ENCODE measurements at regions not wholly inside any gene's neighbourhood (a gene's known extent, or its start where the extent isn't known, plus 50 kb on each side); places are given as distances from the start of the nearest gene placed in this dataset.

- Histone ChIP-seq H3K27me3 (ENCODE audit: low read depth, low read length) (no peaks in the 10 kb centered on the region), H3K27ac (ENCODE audit: low read length) (no peak overlapping the region), H3K9ac (ENCODE audit: low read length) (no peak overlapping the region), H3K4me1 (ENCODE audit: low read length) (no peaks in the 10 kb centered on the region), H3K9me3 (ENCODE audit: insufficient read depth, low read length) (no peaks in the 10 kb centered on the region), H3K79me2 (ENCODE audit: low read length) (no peaks in the 10 kb centered on the region), H2AFZ (ENCODE audit: low read depth, low read length) (no peak overlapping the region), H3K4me3 (ENCODE audit: low read length) (no peak overlapping the region), H3K36me3 (replicated peaks; ENCODE audit: low read depth, low read length) (no peaks in the 10 kb centered on the region), H4K20me1 (ENCODE audit: insufficient read depth, low read length) (no peaks in the 10 kb centered on the region), H3K4me2 (ENCODE audit: low read length) (no peak overlapping the region)
- TF ChIP-seq, protein P1, sequence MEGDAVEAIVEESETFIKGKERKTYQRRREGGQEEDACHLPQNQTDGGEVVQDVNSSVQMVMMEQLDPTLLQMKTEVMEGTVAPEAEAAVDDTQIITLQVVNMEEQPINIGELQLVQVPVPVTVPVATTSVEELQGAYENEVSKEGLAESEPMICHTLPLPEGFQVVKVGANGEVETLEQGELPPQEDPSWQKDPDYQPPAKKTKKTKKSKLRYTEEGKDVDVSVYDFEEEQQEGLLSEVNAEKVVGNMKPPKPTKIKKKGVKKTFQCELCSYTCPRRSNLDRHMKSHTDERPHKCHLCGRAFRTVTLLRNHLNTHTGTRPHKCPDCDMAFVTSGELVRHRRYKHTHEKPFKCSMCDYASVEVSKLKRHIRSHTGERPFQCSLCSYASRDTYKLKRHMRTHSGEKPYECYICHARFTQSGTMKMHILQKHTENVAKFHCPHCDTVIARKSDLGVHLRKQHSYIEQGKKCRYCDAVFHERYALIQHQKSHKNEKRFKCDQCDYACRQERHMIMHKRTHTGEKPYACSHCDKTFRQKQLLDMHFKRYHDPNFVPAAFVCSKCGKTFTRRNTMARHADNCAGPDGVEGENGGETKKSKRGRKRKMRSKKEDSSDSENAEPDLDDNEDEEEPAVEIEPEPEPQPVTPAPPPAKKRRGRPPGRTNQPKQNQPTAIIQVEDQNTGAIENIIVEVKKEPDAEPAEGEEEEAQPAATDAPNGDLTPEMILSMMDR (IDR thresholded peaks at IDR 0.05; ENCODE audit: low read depth, low read length): no peak
- no peak for TF ChIP-seq EZH2phosphoT487 (IDR thresholded peaks at IDR 0.05; ENCODE audit: low read depth)
These were observed 452.0 kb downstream of the ARL4A start for GRCh38 chr7:13139436-13139835.

DNA sequence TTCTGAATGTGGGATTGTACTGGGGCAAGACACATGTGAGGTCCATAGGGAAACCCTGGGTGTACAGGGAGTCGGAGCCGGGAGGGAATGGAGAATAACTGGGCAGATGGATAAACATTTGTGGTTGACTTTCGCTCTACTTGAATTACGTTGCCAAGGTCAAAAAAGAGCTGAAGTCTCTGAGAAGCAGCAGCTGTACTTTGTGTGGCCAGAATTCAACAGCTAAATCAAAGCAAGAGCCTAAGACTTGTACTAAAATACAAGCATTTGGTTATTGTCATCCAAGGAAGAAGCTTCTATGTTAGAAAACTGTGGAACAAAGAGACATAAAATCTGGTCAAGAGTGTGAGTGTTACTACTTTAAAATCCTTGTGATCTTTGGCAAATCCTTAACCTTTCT, 457.2 kb downstream of the ARL4A start:
- H3K9me3 ChIP-seq (ENCODE audit: insufficient read depth, low read length): no peaks in the 10 kb centered on the region
- no peak overlapping the region for H3K27ac ChIP-seq (ENCODE audit: low read length)
- no peak overlapping the region for H3K4me3 ChIP-seq (ENCODE audit: low read length)

GRCh38 chr7:13148548-13148947, 461.1 kb downstream of the ARL4A start:
- Histone ChIP-seq H4K20me1 (ENCODE audit: insufficient read depth, low read length) (no peaks in the 10 kb centered on the region), H3K4me1 (ENCODE audit: low read length) (no peaks in the 10 kb centered on the region), H3K36me3 (replicated peaks; ENCODE audit: low read depth, low read length) (no peaks in the 10 kb centered on the region), H3K9ac (ENCODE audit: low read length) (no peak overlapping the region), H3K4me2 (ENCODE audit: low read length) (no peak overlapping the region), H2AFZ (ENCODE audit: low read depth, low read length) (no peak overlapping the region), H3K4me3 (ENCODE audit: low read length) (no peak overlapping the region), H3K27me3 (ENCODE audit: low read depth, low read length) (no peaks in the 10 kb centered on the region), H3K27ac (ENCODE audit: low read length) (no peak overlapping the region), H3K79me2 (ENCODE audit: low read length) (no peaks in the 10 kb centered on the region), H3K9me3 (ENCODE audit: insufficient read depth, low read length) (no peaks in the 10 kb centered on the region)
- TF ChIP-seq EZH2phosphoT487 (IDR thresholded peaks at IDR 0.05; ENCODE audit: low read depth): no peak
- TF ChIP-seq, protein P1 (IDR thresholded peaks at IDR 0.05; ENCODE audit: low read depth, low read length): no peak

More for the DNA sequence above, 457.2 kb downstream of the ARL4A start:
- Histone ChIP-seq H3K4me1 (ENCODE audit: low read length) (no peaks in the 10 kb centered on the region), H3K4me2 (ENCODE audit: low read length) (no peak overlapping the region), H4K20me1 (ENCODE audit: insufficient read depth, low read length) (no peaks in the 10 kb centered on the region), H3K27me3 (ENCODE audit: low read depth, low read length) (no peaks in the 10 kb centered on the region), H3K36me3 (replicated peaks; ENCODE audit: low read depth, low read length) (no peaks in the 10 kb centered on the region), H3K79me2 (ENCODE audit: low read length) (no peaks in the 10 kb centered on the region), H3K9ac (ENCODE audit: low read length) (no peak overlapping the region), H2AFZ (ENCODE audit: low read depth, low read length) (no peak overlapping the region)
- TF ChIP-seq, protein P1 (IDR thresholded peaks at IDR 0.05; ENCODE audit: low read depth, low read length): no peak
- no peak for TF ChIP-seq EZH2phosphoT487 (IDR thresholded peaks at IDR 0.05; ENCODE audit: low read depth)

DNA sequence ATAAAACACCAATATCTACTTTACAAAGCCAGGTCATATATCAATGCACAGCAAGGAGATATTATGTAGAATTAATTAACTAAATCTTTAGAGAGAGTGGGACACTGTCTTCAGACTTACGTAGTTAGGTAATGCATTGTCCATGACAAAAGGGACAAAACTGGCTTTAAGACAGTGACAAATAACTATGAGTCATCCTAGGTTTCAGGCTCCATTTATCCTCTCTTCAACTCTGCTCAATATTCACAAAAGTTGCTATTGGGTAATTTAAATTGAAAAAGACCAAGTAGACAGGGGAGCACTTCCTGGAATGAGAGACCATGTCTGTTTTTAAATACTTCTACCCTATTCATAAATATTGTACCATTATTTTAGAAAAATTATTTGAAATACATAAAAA, 464.5 kb downstream of the ARL4A start:
- H3K4me3 ChIP-seq (ENCODE audit: low read length): no peak overlapping the region
- no peaks in the 10 kb centered on the region for H3K4me1 ChIP-seq (ENCODE audit: low read length)
- no peak overlapping the region for H3K4me2 ChIP-seq (ENCODE audit: low read length)
- H3K9ac ChIP-seq (ENCODE audit: low read length): no peak overlapping the region
- H4K20me1 ChIP-seq (ENCODE audit: insufficient read depth, low read length): no peaks in the 10 kb centered on the region
- no peak overlapping the region for H3K27ac ChIP-seq (ENCODE audit: low read length)
- H2AFZ ChIP-seq (ENCODE audit: low read depth, low read length): no peak overlapping the region
- H3K79me2 ChIP-seq (ENCODE audit: low read length): no peaks in the 10 kb centered on the region
- H3K27me3 ChIP-seq (ENCODE audit: low read depth, low read length): no peaks in the 10 kb centered on the region
- TF ChIP-seq EZH2phosphoT487 (IDR thresholded peaks at IDR 0.05; ENCODE audit: low read depth): no peak
- TF ChIP-seq, protein P1 (IDR thresholded peaks at IDR 0.05; ENCODE audit: low read depth, low read length): no peak
- H3K36me3 ChIP-seq (replicated peaks; ENCODE audit: low read depth, low read length): no peaks in the 10 kb centered on the region
- no peaks in the 10 kb centered on the region for H3K9me3 ChIP-seq (ENCODE audit: insufficient read depth, low read length)

Measured in OCI-LY3 (cell line).